IMR-90 (cell line): ENCODE measurements at regions not wholly inside any gene's neighbourhood (a gene's known extent, or its start where the extent isn't known, plus 50 kb on each side); places are given as distances from the start of the nearest gene placed in this dataset.

Experiments used
- ATAC-seq: fragments of 200-7000 bp; cut with Tn5 transposase; 2 replicates; pipeline ENCODE4 v1.9.1; 2020; ENCODE audit warnings: low read depth, mild to moderate bottlenecking, moderate library complexity
- BruUV-seq: library from RNA; stranded (reverse); fragments of 400-500 nt; replicated peaks from 2 replicates; lab custom pipeline; 2021; lab: Mats Ljungman, UMichigan
- CTCF ChIA-PET: fragments of 300-600 bp; formaldehyde crosslinking; extraction: SDS; loops from one replicate; lab custom pipeline; 2021; ENCODE audit warnings: antibody characterized with exemption; lab: Yijun Ruan, JAX
- POLR2A ChIA-PET: fragments of 300-600 bp; sonication (Branson Sonifier 250); formaldehyde crosslinking; loops from one replicate; lab custom pipeline; 2022; ENCODE audit warnings: antibody characterized with exemption; ENCODE audit not compliant: unreplicated experiment; lab: Charles Lee
- DNase-seq: peaks from one replicate; pipeline ENCODE4 v3.0.0; 2013
- H2AFZ ChIP-seq: replicated peaks from 2 replicates; pipeline ENCODE3; 2013; ENCODE audit warnings: low read length, mild to moderate bottlenecking; ENCODE audit not compliant: poor library complexity
- H2AK5ac ChIP-seq: 2 replicates; pipeline ENCODE4 v1.6.1; 2013; ENCODE audit warnings: low read depth, low read length, inconsistent platforms
- H2AK9ac ChIP-seq: replicated peaks from 2 replicates; pipeline ENCODE3; 2013; ENCODE audit warnings: mild to moderate bottlenecking, low read depth, low read length, moderate library complexity; ENCODE audit not compliant: poor library complexity
- H2BK120ac ChIP-seq: 2 replicates; pipeline ENCODE4 v1.6.1; 2013; ENCODE audit warnings: low read depth, low read length, inconsistent platforms
- H2BK15ac ChIP-seq: 3 replicates; pipeline ENCODE4 v1.6.1; 2013; ENCODE audit warnings: low read depth, low read length, inconsistent platforms
- H2BK20ac ChIP-seq: 2 replicates; pipeline ENCODE4 v1.6.1; 2013; ENCODE audit warnings: low read depth, mild to moderate bottlenecking, inconsistent platforms, low read length, moderate library complexity
- H2BK5ac ChIP-seq: 2 replicates; pipeline ENCODE4 v1.6.1; 2013; ENCODE audit warnings: mild to moderate bottlenecking, low read depth, low read length, inconsistent platforms; ENCODE audit not compliant: poor library complexity, severe bottlenecking
- H3K14ac ChIP-seq: replicated peaks from 2 replicates; pipeline ENCODE4 v1.6.1; 2013; ENCODE audit warnings: low read depth, low read length, inconsistent platforms
- H3K18ac ChIP-seq: 2 replicates; pipeline ENCODE4 v1.6.1; 2013; ENCODE audit warnings: low read depth, low read length, control low read depth
- H3K23ac ChIP-seq: 2 replicates; pipeline ENCODE4 v1.6.1; 2013; ENCODE audit warnings: low read depth, low read length, inconsistent platforms
- H3K27ac ChIP-seq: 2 replicates; pipeline ENCODE4 v1.5.1; 2013; ENCODE audit warnings: mild to moderate bottlenecking, control low read depth, low read length; ENCODE audit not compliant: insufficient read depth
- H3K27me3 ChIP-seq: 2 replicates; pipeline ENCODE4 v1.6.1; 2013; ENCODE audit warnings: low read length; ENCODE audit not compliant: control insufficient read depth, insufficient read depth
- H3K36me3 ChIP-seq: 2 replicates; pipeline ENCODE4 v1.6.1; 2013; ENCODE audit warnings: low read length, mixed read lengths; ENCODE audit not compliant: control insufficient read depth, insufficient read depth
- H3K4ac ChIP-seq: 2 replicates; pipeline ENCODE4 v1.6.1; 2013; ENCODE audit warnings: low read depth, low read length, inconsistent platforms
- H3K4me1 ChIP-seq: 2 replicates; pipeline ENCODE4 v1.6.1; 2013; ENCODE audit warnings: low read length, mixed read lengths; ENCODE audit not compliant: control insufficient read depth, insufficient read depth
- H3K4me2 ChIP-seq: 2 replicates; pipeline ENCODE4 v1.6.1; 2013; ENCODE audit warnings: low read depth, mild to moderate bottlenecking, control low read depth, low read length, moderate library complexity
- H3K4me3 ChIP-seq: 2 replicates; pipeline ENCODE4 v1.5.1; 2013; ENCODE audit warnings: low read depth, mild to moderate bottlenecking, control low read depth, low read length, moderate library complexity; ENCODE audit not compliant: insufficient read depth
- H3K56ac ChIP-seq: 2 replicates; pipeline ENCODE4 v1.6.1; 2013; ENCODE audit warnings: low read length, inconsistent platforms; ENCODE audit not compliant: insufficient read depth; ENCODE audit errors: extremely low read depth
- H3K79me1 ChIP-seq, 2 experiments: 2 replicates each; pipeline ENCODE4 v1.6.1; 2013; ENCODE audit warnings: low read length in 2 of 2, inconsistent platforms in 1 of 2, low read depth in 1 of 2
- H3K9ac ChIP-seq: 2 replicates; pipeline ENCODE4 v1.6.1; 2013; ENCODE audit warnings: low read depth, low read length, control low read depth
- H3K9me1 ChIP-seq: 2 replicates; pipeline ENCODE4 v1.6.1; 2013; ENCODE audit warnings: low read length, inconsistent platforms; ENCODE audit not compliant: insufficient read depth
- H3K9me3 ChIP-seq: 2 replicates; pipeline ENCODE4 v1.6.1; 2013; ENCODE audit warnings: low read length; ENCODE audit not compliant: control insufficient read depth, insufficient read depth
- H4K20me1 ChIP-seq: 2 replicates; pipeline ENCODE4 v1.6.1; 2013; ENCODE audit warnings: low read length, inconsistent platforms; ENCODE audit not compliant: insufficient read depth
- H4K5ac ChIP-seq: 2 replicates; pipeline ENCODE4 v1.6.1; 2013; ENCODE audit warnings: mild to moderate bottlenecking, low read depth, low read length, control low read depth
- H4K8ac ChIP-seq, 2 experiments: 2 replicates each; pipeline ENCODE4 v1.6.1; 2013; ENCODE audit warnings: low read depth in 2 of 2, low read length in 2 of 2, control low read depth in 1 of 2, inconsistent platforms in 1 of 2
- H4K91ac ChIP-seq: 2 replicates; pipeline ENCODE4 v1.6.1; 2013; ENCODE audit warnings: low read depth, low read length, inconsistent platforms; ENCODE audit not compliant: insufficient read depth
- BHLHE40 ChIP-seq: fragments of 150-350 bp; IDR thresholded peaks from 2 replicates; pipeline ENCODE4 v1.6.1; 2016; ENCODE audit warnings: mild to moderate bottlenecking, low read depth, low read length
- CTCF ChIP-seq: conservative IDR thresholded peaks from 2 replicates; pipeline ENCODE4 v1.5.1; 2012; ENCODE audit warnings: mild to moderate bottlenecking, low read depth, low read length, improper control_type of control experiment
- ELK1 ChIP-seq: fragments of 150-350 bp; IDR thresholded peaks from 2 replicates; pipeline ENCODE4 v1.6.1; 2016; ENCODE audit warnings: low read depth, mild to moderate bottlenecking, low read length, moderate library complexity, borderline replicate concordance
- MXI1 ChIP-seq: IDR thresholded peaks from 2 replicates; pipeline ENCODE4 v1.6.1; 2012; ENCODE audit warnings: low read depth, mild to moderate bottlenecking, low read length, moderate library complexity, borderline replicate concordance
- POLR2A ChIP-seq: IDR thresholded peaks from 2 replicates; pipeline ENCODE4 v1.6.1; 2012; ENCODE audit warnings: mild to moderate bottlenecking, low read depth, low read length
- RFX5 ChIP-seq: IDR thresholded peaks from 2 replicates; pipeline ENCODE4 v1.8.0; 2012; ENCODE audit warnings: low read depth, mild to moderate bottlenecking, low read length, moderate library complexity
- WGBS, 2 experiments: methylation state at CpG; one replicate each; pipeline versions ENCODE4 v1.1.5 to v1.1.7; 2013; ENCODE audit warnings: missing lambda C conversion rate in 2 of 2; ENCODE audit not compliant: insufficient read length in 1 of 2; ENCODE audit errors: extremely low coverage in 2 of 2; 5-methylcytosine and 5-hydroxymethylcytosine counted together
- dilution Hi-C: fragments of 300-500 bp; cut with HindIII; formaldehyde crosslinking; loops from one replicate; pipeline ENCODE4 v1.14.3; 2018; ENCODE audit warnings: low sequenced_read_pairs; ENCODE audit not compliant: unreplicated experiment
- in situ Hi-C: fragments of 300-500 bp; cut with MboI; formaldehyde crosslinking; loops from 3 replicates; pipeline ENCODE4 v1.14.3; 2019; ENCODE audit warnings: low sequenced_read_pairs, inconsistent platforms, mixed read lengths
- intact Hi-C: fragments of 100-400 bp; cut with micrococcal nuclease; formaldehyde crosslinking; loops from 2 replicates; pipeline ENCODE4 v1.10.0; 2022

GRCh38 chr4:58961283-58961682, 1851.1 kb upstream of the IGFBP7 start:
- no CpG with 5 or more reads among the region's 2 CpGs for WGBS, 2 experiments
- Histone ChIP-seq H3K36me3 (no peaks in the 10 kb centered on the region), H3K9me1 (no peaks in the 10 kb centered on the region), H3K9ac (no peak overlapping the region), H2BK20ac (no peak overlapping the region), H3K79me1 (no peaks in the 10 kb centered on the region), H3K4me1 (no peaks in the 10 kb centered on the region), H3K23ac (no peak overlapping the region), H3K4me2 (no peak overlapping the region), H2AK5ac (no peak overlapping the region), H2BK120ac (no peak overlapping the region), H2BK5ac (no peak overlapping the region), H2AFZ (no peak overlapping the region), H3K4me3 (no peak overlapping the region), H3K9me3 (no peaks in the 10 kb centered on the region), H3K27ac (no peak overlapping the region), H3K56ac (no peak overlapping the region), H3K14ac (no peak overlapping the region), H4K20me1 (no peaks in the 10 kb centered on the region), H3K18ac (no peak overlapping the region), H4K91ac (no peak overlapping the region), H2AK9ac (no peak overlapping the region), H3K4ac (no peak overlapping the region), H4K8ac (no peak overlapping the region), H4K5ac (no peak overlapping the region), H2BK15ac (no peak overlapping the region), H3K27me3 (no peaks in the 10 kb centered on the region)
- ATAC-seq (no peak), DNase-seq (no peak)
- dilution Hi-C loops = no loop called here
- intact Hi-C loops = no loop called here
- POLR2A ChIA-PET = no interaction called here
- in situ Hi-C loops = no loop called here
- no TSS peak for BruUV-seq
- TF ChIP-seq CTCF (no peak), RFX5 (no peak), ELK1 (no peak), BHLHE40 (no peak), POLR2A (no peak), MXI1 (no peak)
- CTCF ChIA-PET = no interaction called here
